Sciatic nerve (tissue), 2 donors: ENCODE measurements at regions not wholly inside any gene's neighbourhood (a gene's known extent, or its start where the extent isn't known, plus 50 kb on each side); places are given as distances from the start of the nearest gene placed in this dataset.
A peak's percentile ranks its signal among the peaks of the same experiment; 100 is the strongest.

Source experiments
- ATAC-seq: fragments of 200-7000 bp; cut with Tn5 transposase; one replicate; pipeline ENCODE4 v1.9.1; 2020; ENCODE audit warnings: mild to moderate bottlenecking, moderate library complexity
- DNase-seq: peaks from one replicate; pipeline ENCODE4 v3.0.0-alpha.2; 2020; ENCODE audit warnings: low spot score
- intact Hi-C: fragments of 100-400 bp; cut with DNase I; formaldehyde crosslinking; loops from one replicate; pipeline ENCODE4 v1.14.2; 2022
- donor health status: DM: no; HTN: no; CAD: no.
- donor health status: DM: no; HTN: no; CAD: no.

DNA sequence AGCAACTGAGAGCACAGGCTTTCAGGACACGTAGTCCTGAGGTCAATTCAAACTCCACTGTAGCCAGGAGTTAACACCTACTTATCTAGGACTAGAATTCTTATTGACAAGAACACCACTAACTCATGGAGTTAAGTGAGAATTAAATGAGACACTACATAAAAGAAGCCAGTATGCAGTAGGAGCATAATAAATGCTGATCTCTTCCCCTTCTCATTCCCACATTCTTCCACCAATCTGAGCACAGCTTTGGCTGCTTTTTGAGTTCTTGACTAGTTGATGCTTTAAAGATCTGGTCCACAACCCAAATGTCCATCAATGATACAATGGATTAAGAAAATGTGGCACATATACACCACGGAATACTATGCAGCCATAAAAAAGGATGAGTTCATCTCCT lies 55.2 kb downstream of the TTC32 start:
- intact Hi-C loops: no loop called here
- no peak for ATAC-seq
- no peak for DNase-seq

DNA sequence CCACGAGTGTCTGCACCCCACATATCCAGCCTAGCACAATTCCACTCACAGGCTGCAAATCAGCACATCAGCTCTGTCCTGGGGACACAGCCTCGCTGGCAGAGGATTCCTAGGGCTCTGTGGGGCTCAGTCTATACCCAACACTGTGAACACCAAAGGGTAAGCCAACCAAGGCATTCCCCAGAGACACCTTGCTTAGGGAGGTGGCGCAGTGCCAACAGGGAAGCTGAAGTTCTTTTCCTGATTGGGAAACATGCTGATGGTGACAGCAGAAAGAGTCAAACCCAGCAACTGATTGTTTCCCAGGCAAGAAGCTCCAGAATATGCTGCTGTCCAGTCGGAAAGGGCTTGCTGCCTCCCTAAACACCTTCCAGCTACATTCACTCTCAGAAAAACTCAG lies 55.8 kb downstream of the TTC32 start:
- DNase-seq (no peak), ATAC-seq (no peak)
- intact Hi-C loops: no loop called here

DNA sequence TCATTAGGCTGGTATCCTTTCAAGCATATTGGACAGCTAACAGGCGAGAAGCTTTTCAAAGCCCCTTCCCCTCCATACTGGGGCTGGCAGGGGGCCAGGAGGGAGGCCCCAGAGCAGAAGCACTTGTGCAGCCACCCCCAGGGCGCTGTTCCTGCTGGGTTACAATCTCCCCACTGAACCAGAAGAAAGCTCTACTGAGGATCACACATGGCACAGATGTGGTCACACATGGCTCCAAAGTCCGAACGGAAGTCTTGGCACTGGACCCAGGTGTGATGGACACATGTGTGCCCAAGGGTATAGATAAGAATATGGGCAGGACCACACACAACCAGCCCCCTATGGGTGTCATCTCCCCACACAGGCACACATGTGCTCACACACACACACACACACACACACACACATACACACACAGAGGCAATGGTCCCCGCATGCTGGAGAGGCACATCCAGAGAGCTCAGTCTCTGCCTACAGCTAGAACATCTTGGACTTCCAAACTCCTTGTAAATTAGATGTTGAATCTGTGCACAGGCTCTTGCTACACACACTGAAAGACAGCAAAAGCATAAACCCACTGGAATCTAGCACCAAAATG lies 56.4 kb downstream of the TTC32 start:
- peak; percentile 15 for ATAC-seq
- no peak for DNase-seq
- intact Hi-C loops: no loop called here

- DNase-seq (no peak), ATAC-seq (no peak)
- intact Hi-C loops: no loop called here
These were observed 57.0 kb downstream of the TTC32 start for GRCh38 chr2:19844750-19845149.

DNA sequence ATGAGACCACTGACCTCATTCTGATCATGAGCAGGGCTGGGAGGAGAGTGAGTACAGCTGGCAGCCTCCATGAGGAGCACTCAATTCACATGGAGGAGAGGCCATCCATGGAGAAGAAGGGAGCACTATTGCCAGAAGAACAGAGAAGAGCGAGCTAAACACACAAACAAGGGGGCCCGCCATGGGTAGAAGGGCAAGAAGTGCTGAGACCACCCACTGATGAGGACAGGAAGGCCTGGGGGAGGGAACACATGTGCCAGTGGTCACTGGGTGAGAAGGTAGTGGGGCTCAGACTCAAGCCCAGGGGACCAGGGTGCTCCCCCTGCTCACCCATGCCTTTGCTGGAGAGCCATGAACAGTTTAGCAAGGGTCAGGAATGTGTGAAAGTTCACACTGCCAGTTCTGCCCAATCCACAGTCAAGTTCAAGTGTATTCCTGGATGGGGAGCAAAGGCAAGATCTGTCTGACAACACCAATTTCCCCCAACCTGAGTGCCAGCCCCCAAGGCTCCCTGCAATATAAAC lies 57.7 kb downstream of the TTC32 start:
- DNase-seq (no peak), ATAC-seq (no peak)
- intact Hi-C loops: no loop called here

DNA sequence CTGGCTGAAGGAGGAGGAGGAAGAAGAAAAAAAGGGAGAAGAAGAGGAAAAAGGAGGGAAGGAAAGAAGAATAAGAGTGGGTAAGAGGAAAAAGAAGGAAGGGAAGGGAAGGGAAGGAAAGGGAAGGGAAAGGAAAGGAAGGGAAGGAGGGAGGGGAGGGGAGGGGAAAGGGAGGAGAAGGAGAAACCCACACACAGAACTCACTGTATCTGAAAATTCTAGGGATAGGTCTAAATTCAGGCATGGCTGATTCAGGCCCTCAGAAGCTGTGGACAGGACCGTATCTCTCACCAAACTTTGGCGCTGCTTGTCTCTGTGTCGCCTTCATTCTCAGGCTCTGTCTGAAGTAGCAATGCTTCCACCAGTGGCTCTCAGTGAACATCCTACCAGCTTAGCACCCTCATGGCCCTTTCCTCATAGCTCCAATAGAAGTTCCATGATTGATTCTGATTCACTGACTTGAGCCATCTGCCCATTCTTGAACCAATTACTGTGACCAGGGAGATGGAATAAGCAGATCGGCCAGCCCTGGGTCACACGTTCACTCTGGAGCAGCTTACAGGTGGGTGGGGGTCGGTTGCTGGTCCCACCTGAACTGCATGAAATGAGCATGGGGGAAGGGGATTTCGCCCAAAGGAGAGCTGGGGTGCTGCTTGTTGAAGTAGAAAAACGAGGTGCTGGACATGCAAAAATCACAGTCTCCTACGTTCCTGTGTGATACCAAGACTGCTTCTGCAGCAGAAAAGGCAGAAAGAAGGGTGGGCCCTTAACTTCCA lies 59.7 kb downstream of the TTC32 start:
- no peak for DNase-seq
- ATAC-seq: no peak
- intact Hi-C loops: no loop called here

DNA sequence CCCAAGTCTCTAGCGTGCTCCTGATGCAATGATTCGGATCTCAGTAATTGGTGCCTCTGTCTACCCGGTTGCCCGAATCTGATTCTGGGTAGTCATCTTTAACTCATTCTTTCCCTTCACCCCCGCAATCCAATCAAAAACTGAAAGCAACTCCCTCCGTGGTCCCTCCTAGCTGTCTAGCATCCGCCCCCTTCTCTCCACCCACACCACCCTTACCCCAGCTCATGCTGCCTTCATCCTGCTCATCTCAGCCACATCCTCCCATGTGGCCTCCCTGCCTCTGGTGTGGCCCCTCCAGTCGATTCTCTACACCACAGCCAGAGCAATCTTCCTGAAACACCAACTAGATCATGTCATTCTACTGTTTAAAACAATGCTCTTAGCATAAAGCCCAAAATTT lies 62.3 kb downstream of the TTC32 start:
- ATAC-seq (no peak), DNase-seq (no peak)
- intact Hi-C loops: no loop called here

DNA sequence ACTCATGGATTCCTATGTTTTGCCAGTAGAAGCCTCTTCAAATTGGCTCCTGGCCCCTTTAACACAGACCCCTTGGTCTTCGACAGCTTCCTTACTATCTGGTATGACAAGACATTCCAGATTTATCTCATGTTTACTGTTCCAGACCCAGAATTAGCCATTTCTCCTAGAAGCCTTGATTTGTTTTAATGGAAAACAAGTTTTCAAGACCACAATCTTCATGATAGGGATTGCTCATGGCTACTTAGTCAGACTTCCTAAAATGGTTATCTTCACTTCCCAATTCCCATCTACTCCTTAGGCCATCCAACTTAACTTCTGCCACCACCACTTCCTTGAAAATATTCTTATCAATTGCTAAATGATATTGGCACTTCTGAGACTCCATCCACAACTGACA lies 63.2 kb downstream of the TTC32 start:
- ATAC-seq: no peak
- DNase-seq: no peak
- intact Hi-C loops: no loop called here

- intact Hi-C loops: no loop called here
- ATAC-seq: no peak
- no peak for DNase-seq
These were observed 64.5 kb downstream of the TTC32 start for GRCh38 chr2:19837235-19837766.

GRCh38 chr2:19835781-19836281 lies 66.0 kb downstream of the TTC32 start:
- intact Hi-C loops: no loop called here
- no peak for DNase-seq
- ATAC-seq: peak; percentile 41

GRCh38 chr2:19833978-19834377 lies 67.8 kb downstream of the TTC32 start:
- ATAC-seq (no peak), DNase-seq (no peak)
- intact Hi-C loops: no loop called here

DNA sequence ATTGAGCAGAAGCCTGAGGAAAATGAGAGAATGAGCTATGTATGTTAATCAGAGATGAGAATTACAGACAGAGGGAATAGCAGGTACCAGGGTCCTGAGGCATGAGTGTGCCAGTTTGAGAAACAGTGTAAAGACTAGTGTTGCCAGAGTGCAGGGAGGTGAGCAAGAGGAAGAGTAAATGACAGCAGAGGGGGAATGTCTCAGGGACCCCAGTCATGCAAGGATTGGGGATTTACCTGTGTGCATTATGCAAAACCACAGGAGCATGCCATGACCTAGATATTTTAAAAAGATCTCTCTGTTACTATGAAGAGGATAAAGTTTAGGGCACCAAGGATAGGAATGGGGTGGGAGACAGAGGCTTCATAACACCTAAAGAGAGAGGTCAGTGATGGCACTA lies 72.1 kb downstream of the TTC32 start:
- DNase-seq (no peak), ATAC-seq (no peak)
- intact Hi-C loops: no loop called here

DNA sequence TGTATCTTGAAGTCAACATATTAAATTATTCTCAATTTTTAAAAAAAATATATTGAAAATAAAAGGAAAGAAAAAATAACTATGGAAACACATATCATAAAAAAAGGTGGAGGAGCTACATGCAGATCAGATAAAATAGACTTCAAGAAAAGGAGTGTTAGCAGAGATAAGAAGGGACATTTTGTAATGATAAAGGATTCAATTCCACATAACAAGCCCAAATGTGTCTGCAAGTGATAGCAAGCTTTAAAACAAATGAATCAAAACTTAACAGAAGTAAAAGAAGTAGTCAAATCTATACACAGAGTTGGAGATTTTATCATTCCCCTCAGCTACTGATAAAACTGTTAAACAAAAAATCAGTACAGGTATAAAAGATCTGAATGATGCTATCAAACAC lies 74.9 kb downstream of the TTC32 start:
- DNase-seq (no peak), ATAC-seq (no peak)
- intact Hi-C loops: no loop called here

- ATAC-seq (no peak), DNase-seq (no peak)
- intact Hi-C loops: no loop called here
These were observed 78.3 kb downstream of the TTC32 start for GRCh38 chr2:19823507-19823906.

DNA sequence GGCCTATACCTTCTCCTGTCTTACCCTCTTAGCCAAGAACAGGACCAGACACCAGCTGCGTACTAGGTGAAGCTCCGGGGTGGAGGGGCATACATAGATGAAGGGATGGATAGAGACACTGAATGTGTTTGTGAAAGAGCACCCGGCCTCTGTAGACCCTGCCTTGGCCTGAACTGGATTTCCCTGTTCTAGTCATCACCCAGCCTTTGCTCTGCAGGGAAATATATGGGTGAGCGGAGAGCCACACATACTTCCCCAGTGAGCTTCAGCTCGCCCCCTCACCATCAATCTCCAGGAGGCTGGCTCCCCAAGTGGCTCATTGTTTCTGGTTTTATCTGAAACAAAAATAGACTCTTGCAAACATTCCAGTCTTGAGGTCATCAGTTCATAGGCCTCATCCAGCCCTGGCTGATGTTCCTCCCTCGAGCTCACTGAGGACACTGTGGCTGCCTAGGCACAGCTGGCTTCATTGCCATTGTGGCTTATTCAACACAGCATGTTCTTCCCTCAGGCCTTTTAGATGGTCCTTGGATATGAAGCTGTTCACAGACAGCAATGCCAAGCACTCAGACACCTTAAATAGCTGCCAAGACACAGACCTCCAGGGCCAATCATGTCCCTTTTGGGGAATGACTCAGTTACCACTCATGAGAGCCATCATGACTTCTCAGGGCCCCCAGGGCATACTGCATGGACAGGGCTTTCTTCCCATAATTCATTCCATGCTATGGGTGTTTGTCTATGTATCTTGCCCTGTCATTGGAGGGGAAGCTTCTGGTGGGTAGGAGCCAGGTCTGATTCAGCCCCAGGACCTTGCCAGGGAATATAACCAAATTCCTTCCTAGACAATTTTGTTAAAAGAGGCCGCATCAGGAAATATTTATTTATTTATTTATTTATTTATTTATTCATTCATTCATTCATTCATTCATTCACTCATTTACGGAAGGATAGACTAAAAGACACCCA lies 82.4 kb downstream of the TTC32 start:
- DNase-seq: no peak
- ATAC-seq: no peak
- intact Hi-C loops: no loop called here

DNA sequence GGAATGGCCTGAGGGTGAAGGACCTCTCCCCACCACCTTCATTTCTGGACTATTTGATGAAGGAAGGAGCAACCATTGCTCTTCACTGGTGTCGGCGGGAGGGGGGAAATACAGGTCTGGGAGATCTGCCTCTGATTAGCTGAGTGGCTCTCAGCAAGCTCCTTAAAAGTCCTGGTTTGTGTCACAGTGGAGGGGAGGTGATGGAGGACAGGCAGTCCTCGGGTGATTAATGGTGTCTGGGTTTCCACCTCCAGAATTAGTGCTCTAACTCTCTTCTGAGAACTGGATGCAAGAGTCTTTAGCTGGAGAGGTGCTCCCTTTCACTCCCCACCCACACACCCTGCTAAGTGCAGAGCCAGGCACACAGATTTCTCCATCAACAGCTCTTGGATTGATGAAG lies 83.2 kb downstream of the TTC32 start:
- ATAC-seq (no peak), DNase-seq (no peak)
- intact Hi-C loops: no loop called here

GRCh38 chr2:19818039-19818438 lies 83.7 kb downstream of the TTC32 start:
- DNase-seq (no peak), ATAC-seq (no peak)
- intact Hi-C loops: no loop called here

DNA sequence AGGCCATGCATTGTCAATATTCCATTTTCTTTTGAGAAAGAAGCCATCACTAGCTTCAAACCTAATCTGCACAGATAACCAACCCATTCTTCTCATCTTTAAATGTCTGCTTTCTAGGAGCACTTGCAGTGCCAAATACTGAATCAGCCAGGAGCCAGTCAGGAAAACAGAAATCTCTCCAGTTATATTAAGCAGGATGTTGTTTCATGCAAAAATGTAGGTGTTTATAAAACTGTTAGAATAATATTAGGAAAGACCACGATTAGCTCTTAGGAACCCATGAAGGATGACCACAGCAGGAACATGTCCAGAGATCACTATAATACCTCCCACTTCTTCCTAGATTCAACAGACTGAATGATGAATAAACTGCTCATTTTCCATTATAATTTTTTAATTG lies 86.0 kb downstream of the TTC32 start:
- DNase-seq (no peak), ATAC-seq (no peak)
- intact Hi-C loops: no loop called here

- DNase-seq (no peak), ATAC-seq (no peak)
- intact Hi-C loops: no loop called here
These were observed 89.6 kb downstream of the TTC32 start for GRCh38 chr2:19812166-19812565.
